Natural killer cell (primary cell): ENCODE measurements at regions not wholly inside any gene's neighbourhood (a gene's known extent, or its start where the extent isn't known, plus 50 kb on each side); places are given as distances from the start of the nearest gene placed in this dataset.

Experiments used
- ATAC-seq, 3 donors: fragments of 150-1000 bp in 2 of 3; fragments of 200-7000 bp in 1 of 3; cut with Tn5 transposase; 1 replicate in 1 of 3; 2 replicates in 2 of 3; pipeline ENCODE4 v1.10.0; 2021; ENCODE audit warnings: mild to moderate bottlenecking in 2 of 3, moderate library complexity in 2 of 3
- DNase-seq, 2 donors: peaks; one replicate each; pipeline versions ENCODE4 v3.0.0 to v3.0.0-alpha.2; 2013 to 2021; ENCODE audit warnings: mixed read lengths in 1 of 2
- H3K27ac ChIP-seq: one replicate; pipeline ENCODE4 v1.5.1; 2013; ENCODE audit warnings: mild to moderate bottlenecking, low read length
- H3K27me3 ChIP-seq: one replicate; pipeline ENCODE4 v1.6.1; 2013; ENCODE audit warnings: low read length; ENCODE audit not compliant: control insufficient read depth, insufficient read depth
- H3K36me3 ChIP-seq: one replicate; pipeline ENCODE4 v1.6.1; 2013; ENCODE audit warnings: low read length; ENCODE audit not compliant: control insufficient read depth, insufficient read depth
- H3K4me1 ChIP-seq: one replicate; pipeline ENCODE4 v1.6.1; 2013; ENCODE audit warnings: low read length; ENCODE audit not compliant: control insufficient read depth, insufficient read depth
- H3K4me3 ChIP-seq: one replicate; pipeline ENCODE4 v1.5.1; 2013; ENCODE audit warnings: low read length
- H3K9me3 ChIP-seq: one replicate; pipeline ENCODE4 v1.6.1; 2013; ENCODE audit warnings: low read length; ENCODE audit not compliant: control insufficient read depth, insufficient read depth
- H3K27ac Mint-ChIP-seq, 2 donors: one replicate each; pipeline ENCODE4 v1.8.0; 2022; ENCODE audit warnings: mild to moderate bottlenecking in 2 of 2, mixed read lengths in 2 of 2, moderate library complexity in 1 of 2
- H3K27me3 Mint-ChIP-seq, 2 donors: one replicate each; pipeline ENCODE4 v1.8.0; 2022; ENCODE audit warnings: low read depth in 2 of 2, mixed read lengths in 2 of 2
- H3K36me3 Mint-ChIP-seq: one replicate; pipeline ENCODE4 v1.8.0; 2022; ENCODE audit warnings: mixed read lengths
- H3K4me1 Mint-ChIP-seq, 2 donors: one replicate each; pipeline ENCODE4 v1.8.0; 2022; ENCODE audit warnings: mixed read lengths in 2 of 2
- H3K4me3 Mint-ChIP-seq: one replicate; pipeline ENCODE4 v1.8.0; 2022; ENCODE audit warnings: mild to moderate bottlenecking, moderate library complexity, mixed read lengths
- H3K9me3 Mint-ChIP-seq, 2 donors: one replicate each; pipeline ENCODE4 v1.8.0; 2022; ENCODE audit warnings: mixed read lengths in 2 of 2
- WGBS: methylation state at CpG from one replicate; pipeline ENCODE4 v1.1.7; 2013; ENCODE audit warnings: missing lambda C conversion rate; ENCODE audit not compliant: insufficient coverage; 5-methylcytosine and 5-hydroxymethylcytosine counted together
- intact Hi-C: fragments of 100-400 bp; cut with micrococcal nuclease; formaldehyde crosslinking; loops from one replicate; pipeline ENCODE4 v1.14.2; 2022
- TF ChIP-seq, protein P1 (sequence below): fragments of 200-600 bp; IDR thresholded peaks from one replicate; pipeline ENCODE4 v1.8.0; 2022; ENCODE audit warnings: antibody characterized with exemption

GRCh38 chr5:17735761-17736160, 101.5 kb downstream of the TAF11L14 start:
- Mint-ChIP-seq H3K4me1 (no peaks in the 10 kb centered on the region), H3K4me3 (no peak overlapping the region), H3K9me3 (peaks cover 12 to 14% of the 10 kb centered on the region in 2 donors), H3K27ac (no peak overlapping the region), H3K36me3 (no peaks in the 10 kb centered on the region), H3K27me3 (no peaks in the 10 kb centered on the region)
- no peak overlapping the region for H3K27ac ChIP-seq
- 73% methylated on average over 4 of the region's 4 CpGs for WGBS
- TF ChIP-seq, protein P1, sequence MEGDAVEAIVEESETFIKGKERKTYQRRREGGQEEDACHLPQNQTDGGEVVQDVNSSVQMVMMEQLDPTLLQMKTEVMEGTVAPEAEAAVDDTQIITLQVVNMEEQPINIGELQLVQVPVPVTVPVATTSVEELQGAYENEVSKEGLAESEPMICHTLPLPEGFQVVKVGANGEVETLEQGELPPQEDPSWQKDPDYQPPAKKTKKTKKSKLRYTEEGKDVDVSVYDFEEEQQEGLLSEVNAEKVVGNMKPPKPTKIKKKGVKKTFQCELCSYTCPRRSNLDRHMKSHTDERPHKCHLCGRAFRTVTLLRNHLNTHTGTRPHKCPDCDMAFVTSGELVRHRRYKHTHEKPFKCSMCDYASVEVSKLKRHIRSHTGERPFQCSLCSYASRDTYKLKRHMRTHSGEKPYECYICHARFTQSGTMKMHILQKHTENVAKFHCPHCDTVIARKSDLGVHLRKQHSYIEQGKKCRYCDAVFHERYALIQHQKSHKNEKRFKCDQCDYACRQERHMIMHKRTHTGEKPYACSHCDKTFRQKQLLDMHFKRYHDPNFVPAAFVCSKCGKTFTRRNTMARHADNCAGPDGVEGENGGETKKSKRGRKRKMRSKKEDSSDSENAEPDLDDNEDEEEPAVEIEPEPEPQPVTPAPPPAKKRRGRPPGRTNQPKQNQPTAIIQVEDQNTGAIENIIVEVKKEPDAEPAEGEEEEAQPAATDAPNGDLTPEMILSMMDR = no peak
- no peaks in the 10 kb centered on the region for H3K27me3 ChIP-seq
- H3K4me3 ChIP-seq = no peak overlapping the region
- H3K9me3 ChIP-seq = no peaks in the 10 kb centered on the region
- DNase-seq = no peak
- H3K4me1 ChIP-seq = no peaks in the 10 kb centered on the region
- intact Hi-C loops = no loop called here
- no peaks in the 10 kb centered on the region for H3K36me3 ChIP-seq
- no peak for ATAC-seq

DNA sequence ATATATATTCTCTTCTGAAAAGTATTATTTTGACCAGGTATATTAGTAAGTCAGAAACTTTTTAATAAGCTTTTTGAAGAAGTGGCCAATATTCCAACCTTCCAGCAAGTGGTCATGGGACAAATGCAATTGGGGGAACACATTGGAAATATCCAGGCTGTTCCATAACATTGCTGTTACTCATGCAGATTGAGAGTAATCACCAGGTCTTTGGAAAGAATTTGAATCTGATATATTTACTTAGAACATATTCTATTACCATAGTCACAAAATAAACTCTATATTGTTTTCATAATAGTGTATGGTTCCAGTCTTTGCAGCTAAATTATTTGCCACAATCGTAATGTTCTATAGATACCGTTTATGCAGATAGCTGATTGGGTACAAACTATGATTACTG, 102.8 kb downstream of the TAF11L14 start:
- TF ChIP-seq, protein P1 = no peak
- peaks cover 12 to 14% of the 10 kb centered on the region in 2 donors for H3K9me3 Mint-ChIP-seq
- no peaks in the 10 kb centered on the region for H3K27me3 ChIP-seq
- no peaks in the 10 kb centered on the region for H3K36me3 Mint-ChIP-seq
- no peaks in the 10 kb centered on the region for H3K4me1 Mint-ChIP-seq
- no peaks in the 10 kb centered on the region for H3K9me3 ChIP-seq
- H3K4me3 ChIP-seq = no peak overlapping the region
- H3K36me3 ChIP-seq = no peaks in the 10 kb centered on the region
- no peak overlapping the region for H3K27ac ChIP-seq
- ATAC-seq (no peak), DNase-seq (no peak)
- H3K27me3 Mint-ChIP-seq = no peaks in the 10 kb centered on the region
- intact Hi-C loops = no loop called here
- H3K27ac Mint-ChIP-seq = no peak overlapping the region
- H3K4me1 ChIP-seq = no peaks in the 10 kb centered on the region
- H3K4me3 Mint-ChIP-seq = no peak overlapping the region
- 92% methylated on average over 2 of the region's 2 CpGs for WGBS

GRCh38 chr5:17738446-17738845, 104.2 kb downstream of the TAF11L14 start:
- TF ChIP-seq, protein P1 = no peak
- Mint-ChIP-seq H3K9me3 (peaks cover 12 to 18% of the 10 kb centered on the region in 2 donors), H3K27ac (no peak overlapping the region), H3K36me3 (no peaks in the 10 kb centered on the region), H3K27me3 (no peaks in the 10 kb centered on the region), H3K4me1 (no peaks in the 10 kb centered on the region), H3K4me3 (no peak overlapping the region)
- WGBS = 90% methylated on average over 1 of the region's 2 CpGs
- Histone ChIP-seq H3K27me3 (no peaks in the 10 kb centered on the region), H3K9me3 (no peaks in the 10 kb centered on the region), H3K4me1 (no peaks in the 10 kb centered on the region), H3K36me3 (no peaks in the 10 kb centered on the region), H3K4me3 (no peak overlapping the region), H3K27ac (no peak overlapping the region)
- DNase-seq (no peak), ATAC-seq (no peak)
- intact Hi-C loops = no loop called here

- intact Hi-C loops = no loop called here
- WGBS = 85% methylated on average over 6 of the region's 8 CpGs
- Histone ChIP-seq H3K4me1 (no peaks in the 10 kb centered on the region), H3K27ac (no peak overlapping the region), H3K27me3 (no peaks in the 10 kb centered on the region), H3K36me3 (no peaks in the 10 kb centered on the region), H3K4me3 (no peak overlapping the region), H3K9me3 (peaks cover 4% of the 10 kb centered on the region)
- Mint-ChIP-seq H3K36me3 (no peaks in the 10 kb centered on the region), H3K4me3 (no peak overlapping the region), H3K9me3 (peaks cover 7 to 18% of the 10 kb centered on the region in 2 donors), H3K27ac (no peak overlapping the region), H3K27me3 (no peaks in the 10 kb centered on the region), H3K4me1 (no peaks in the 10 kb centered on the region)
- no peak for DNase-seq
- no peak for ATAC-seq
- TF ChIP-seq, protein P1 = no peak
These were observed 109.5 kb downstream of the TAF11L14 start for GRCh38 chr5:17743580-17744435.
